Gastroesophageal sphincter (tissue), 3 donors: ENCODE measurements at regions not wholly inside any gene's neighbourhood (a gene's known extent, or its start where the extent isn't known, plus 50 kb on each side); places are given as distances from the start of the nearest gene placed in this dataset.

ENCODE experiments used
- CTCF ChIP-seq, 4 experiments: fragments of 200-600 bp in 2 of 4; fragments of 450-650 bp in 2 of 4; sonication (generic) in 1 of 4; IDR thresholded peaks; one replicate each; pipeline ENCODE4 v1.5.1; 2017 to 2019; ENCODE audit warnings: antibody characterized with exemption in 4 of 4, mild to moderate bottlenecking in 2 of 4, moderate library complexity in 2 of 4
- EP300 ChIP-seq: sonication (generic); formaldehyde crosslinking; IDR thresholded peaks from one replicate; pipeline ENCODE4 v1.6.1; 2017; ENCODE audit warnings: antibody characterized with exemption, mild to moderate bottlenecking
- POLR2A ChIP-seq, 2 donors: fragments of 450-650 bp; IDR thresholded peaks; one replicate each; pipeline ENCODE4 v1.6.1; 2017; ENCODE audit warnings: antibody characterized with exemption in 2 of 2, mild to moderate bottlenecking in 2 of 2, moderate library complexity in 1 of 2
- POLR2AphosphoS5 ChIP-seq: sonication (generic); formaldehyde crosslinking; IDR thresholded peaks from one replicate; pipeline ENCODE4 v1.6.1; 2017; ENCODE audit warnings: antibody characterized with exemption

- TF ChIP-seq POLR2AphosphoS5 (no peak), CTCF (IDR thresholded peaks at IDR 0.05) (no peak), EP300 (no peak), POLR2A (IDR thresholded peaks at IDR 0.05) (no peak)
Measured at GRCh38 chr20:17858450-17859001, 110.1 kb downstream of the SNX5 start.
